Fibroblast of lung (primary cell): ENCODE measurements at regions not wholly inside any gene's neighbourhood (a gene's known extent, or its start where the extent isn't known, plus 50 kb on each side); places are given as distances from the start of the nearest gene placed in this dataset.

Experiments
- CTCF ChIP-seq, 2 donors: IDR thresholded peaks in 1 of 2; conservative IDR thresholded peaks in 1 of 2; 1 replicate in 1 of 2; 2 replicates in 1 of 2; pipeline ENCODE4 v1.5.1; 2011 to 2012; ENCODE audit warnings: low read length in 2 of 2, control low read depth in 1 of 2, inconsistent platforms in 1 of 2, low read depth in 1 of 2, mild to moderate bottlenecking in 1 of 2
- EZH2 ChIP-seq: IDR thresholded peaks from 2 replicates; pipeline ENCODE4 v1.5.1; 2012; ENCODE audit warnings: low read length, control low read depth, mild to moderate bottlenecking; ENCODE audit errors: missing control alignments

GRCh38 chr5:142493875-142494518, 169.2 kb upstream of the SPRY4 start:
- TF ChIP-seq CTCF (conservative IDR thresholded peaks at IDR 0.05 in 1 of 2, IDR thresholded peaks at IDR 0.05 in 1 of 2; ENCODE audit: low read depth in 1 of 2, low read length in 2 of 2) (no peak), EZH2 (no peak)
